Right lobe of liver (tissue), 4 donors: ENCODE measurements at regions not wholly inside any gene's neighbourhood (a gene's known extent, or its start where the extent isn't known, plus 50 kb on each side); places are given as distances from the start of the nearest gene placed in this dataset.

Source experiments
- CTCF ChIP-seq, 4 donors: fragments of 200-600 bp in 3 of 4; fragments of 450-650 bp in 1 of 4; IDR thresholded peaks; one replicate each; pipeline versions ENCODE4 v1.5.1 to v1.8.0; 2016 to 2022; ENCODE audit warnings: antibody characterized with exemption in 4 of 4, mild to moderate bottlenecking in 2 of 4
- POLR2A ChIP-seq: fragments of 450-650 bp; IDR thresholded peaks from one replicate; pipeline ENCODE4 v1.6.1; 2017; ENCODE audit warnings: antibody characterized with exemption, mild to moderate bottlenecking
- donor health status: DM: no; HTN: no; CAD: no.
- donor health status: DM: no; HTN: no; CAD: no.
- donor health status: DM: no; HTN: yes; CAD: no.

- no peak for TF ChIP-seq CTCF (IDR thresholded peaks at IDR 0.05)
- TF ChIP-seq POLR2A = no peak
Measured at GRCh38 chr22:49426618-49427266, 400.9 kb downstream of the BRD1 start.
